ENCODE measurements at regions not wholly inside any gene's neighbourhood (a gene's known extent, or its start where the extent isn't known, plus 50 kb on each side); places are given as distances from the start of the nearest gene placed in this dataset.

DNA sequence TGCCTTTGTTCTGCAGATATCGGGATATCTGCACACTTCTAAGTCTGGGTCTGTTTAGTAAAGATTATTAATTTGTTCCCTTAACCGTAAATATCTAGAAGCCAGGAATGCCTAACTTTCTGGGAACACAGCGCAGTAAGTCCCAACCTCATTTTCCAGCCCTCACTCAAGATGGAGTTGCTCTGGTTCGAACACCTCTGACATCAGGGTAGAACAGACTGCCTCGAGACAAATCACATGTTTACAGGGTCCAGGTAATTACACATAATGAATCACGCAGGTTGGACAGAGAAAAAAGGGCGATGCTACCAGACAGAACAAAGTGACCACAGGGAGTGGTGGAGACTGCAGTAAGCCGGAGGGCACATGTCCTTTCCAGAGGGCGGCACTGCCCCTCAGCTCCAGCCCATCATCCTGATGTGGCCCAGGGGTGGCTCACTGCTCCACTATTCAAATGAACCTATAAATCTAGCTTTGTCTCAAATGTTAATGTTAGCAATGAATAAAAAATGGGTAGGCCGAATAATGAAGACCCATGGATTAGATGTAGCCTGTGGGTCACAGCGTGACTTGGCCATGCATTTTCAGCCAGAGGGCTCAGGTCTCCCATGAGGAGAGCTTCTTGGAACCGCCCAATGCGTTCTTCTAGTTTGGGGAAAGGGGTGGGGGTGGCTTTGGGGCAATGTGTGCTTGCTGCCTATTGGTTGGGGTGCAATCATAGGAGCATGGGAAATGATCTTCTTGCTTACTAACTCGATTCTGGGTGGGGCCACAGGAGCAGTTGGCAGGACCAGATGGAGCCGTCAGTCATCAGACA, 159.0 kb upstream of the SFSWAP start:
- H3K4me3 ChIP-seq (ENCODE audit: low read depth, low read length, poor library complexity, severe bottlenecking) = no peak overlapping the region
- intact Hi-C loops (cut with micrococcal nuclease; ENCODE audit: unreplicated experiment) = no loop called here
- H3K9me3 ChIP-seq (ENCODE audit: low read depth, low read length, poor library complexity, severe bottlenecking) = no peaks in the 10 kb centered on the region
- H3K36me3 ChIP-seq (ENCODE audit: insufficient read depth, low read length, poor library complexity, severe bottlenecking) = no peaks in the 10 kb centered on the region
- BruUV-seq (replicated peaks) = no TSS peak
- POLR2A ChIA-PET (ENCODE audit: low non-redundant PET) = no interaction called here
- TF ChIP-seq, protein P1, sequence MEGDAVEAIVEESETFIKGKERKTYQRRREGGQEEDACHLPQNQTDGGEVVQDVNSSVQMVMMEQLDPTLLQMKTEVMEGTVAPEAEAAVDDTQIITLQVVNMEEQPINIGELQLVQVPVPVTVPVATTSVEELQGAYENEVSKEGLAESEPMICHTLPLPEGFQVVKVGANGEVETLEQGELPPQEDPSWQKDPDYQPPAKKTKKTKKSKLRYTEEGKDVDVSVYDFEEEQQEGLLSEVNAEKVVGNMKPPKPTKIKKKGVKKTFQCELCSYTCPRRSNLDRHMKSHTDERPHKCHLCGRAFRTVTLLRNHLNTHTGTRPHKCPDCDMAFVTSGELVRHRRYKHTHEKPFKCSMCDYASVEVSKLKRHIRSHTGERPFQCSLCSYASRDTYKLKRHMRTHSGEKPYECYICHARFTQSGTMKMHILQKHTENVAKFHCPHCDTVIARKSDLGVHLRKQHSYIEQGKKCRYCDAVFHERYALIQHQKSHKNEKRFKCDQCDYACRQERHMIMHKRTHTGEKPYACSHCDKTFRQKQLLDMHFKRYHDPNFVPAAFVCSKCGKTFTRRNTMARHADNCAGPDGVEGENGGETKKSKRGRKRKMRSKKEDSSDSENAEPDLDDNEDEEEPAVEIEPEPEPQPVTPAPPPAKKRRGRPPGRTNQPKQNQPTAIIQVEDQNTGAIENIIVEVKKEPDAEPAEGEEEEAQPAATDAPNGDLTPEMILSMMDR (conservative IDR thresholded peaks at IDR 0.05; ENCODE audit: low read depth, low read length) = no peak
- no peak for TF ChIP-seq EZH2 (IDR thresholded peaks at IDR 0.05; ENCODE audit: borderline replicate concordance, low read depth, low read length, poor library complexity, severe bottlenecking)
- H3K27ac ChIP-seq (ENCODE audit: low read depth, low read length, poor library complexity, severe bottlenecking) = no peak overlapping the region
- no peak for DNase-seq (ENCODE audit: low spot score)
- no peaks in the 10 kb centered on the region for H3K4me1 ChIP-seq (ENCODE audit: insufficient read depth, low read length, poor library complexity, severe bottlenecking)
- H3K27me3 ChIP-seq (replicated peaks; ENCODE audit: insufficient read depth, low read depth, low read length, poor library complexity) = peaks cover 14% of the 10 kb centered on the region
- CTCF ChIA-PET = no interaction called here

GRCh38 chr12:131552492-131552863, 158.4 kb upstream of the SFSWAP start:
- no peaks in the 10 kb centered on the region for H3K4me1 ChIP-seq (ENCODE audit: insufficient read depth, low read length, poor library complexity, severe bottlenecking)
- no peaks in the 10 kb centered on the region for H3K9me3 ChIP-seq (ENCODE audit: low read depth, low read length, poor library complexity, severe bottlenecking)
- H3K27ac ChIP-seq (ENCODE audit: low read depth, low read length, poor library complexity, severe bottlenecking) = no peak overlapping the region
- H3K36me3 ChIP-seq (ENCODE audit: insufficient read depth, low read length, poor library complexity, severe bottlenecking) = no peaks in the 10 kb centered on the region
- intact Hi-C loops (cut with micrococcal nuclease; ENCODE audit: unreplicated experiment) = no loop called here
- ChIA-PET POLR2A (ENCODE audit: low non-redundant PET) (no interaction called here), CTCF (no interaction called here)
- TF ChIP-seq EZH2 (IDR thresholded peaks at IDR 0.05; ENCODE audit: borderline replicate concordance, low read depth, low read length, poor library complexity, severe bottlenecking) = no peak
- TF ChIP-seq, protein P1 (conservative IDR thresholded peaks at IDR 0.05; ENCODE audit: low read depth, low read length) = no peak
- no peak overlapping the region for H3K4me3 ChIP-seq (ENCODE audit: low read depth, low read length, poor library complexity, severe bottlenecking)
- BruUV-seq (replicated peaks) = no TSS peak
- H3K27me3 ChIP-seq (replicated peaks; ENCODE audit: insufficient read depth, low read depth, low read length, poor library complexity) = peaks cover 11% of the 10 kb centered on the region
- no peak for DNase-seq (ENCODE audit: low spot score)

DNA sequence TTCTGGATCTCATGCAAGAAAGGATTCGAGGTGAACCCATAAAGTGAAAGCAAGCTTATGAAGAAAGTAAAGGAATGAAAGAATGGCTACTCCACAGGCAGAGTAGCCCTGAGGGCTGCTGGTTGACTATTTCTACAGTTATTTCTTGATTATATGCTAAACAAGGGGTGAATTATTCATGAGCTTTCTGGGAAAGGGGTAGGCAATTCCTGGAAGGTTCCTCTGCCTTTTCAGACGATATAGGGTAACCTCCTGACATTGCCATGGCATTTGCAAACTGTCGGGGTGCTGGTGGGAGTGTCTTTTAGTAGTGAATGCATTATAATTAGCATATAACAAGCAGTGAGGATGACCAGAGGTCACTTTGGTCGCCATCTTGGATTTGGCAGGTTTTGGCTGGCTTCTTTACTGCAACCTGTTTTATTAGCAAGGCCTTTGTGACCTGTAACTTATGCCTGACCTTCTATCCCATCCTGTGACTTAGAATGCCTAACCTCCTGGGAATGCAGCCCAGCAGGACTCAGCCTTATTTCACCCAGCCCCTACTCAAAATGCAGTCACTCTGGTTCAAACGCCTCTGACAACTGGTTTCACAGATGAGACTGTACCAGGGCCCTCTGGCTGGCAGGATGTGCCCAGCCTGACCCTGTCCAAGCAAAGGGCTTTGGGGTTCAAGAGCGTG, 157.7 kb upstream of the SFSWAP start:
- POLR2A ChIA-PET (ENCODE audit: low non-redundant PET) = no interaction called here
- no TSS peak for BruUV-seq (replicated peaks)
- Histone ChIP-seq H3K9me3 (ENCODE audit: low read depth, low read length, poor library complexity, severe bottlenecking) (no peaks in the 10 kb centered on the region), H3K27ac (ENCODE audit: low read depth, low read length, poor library complexity, severe bottlenecking) (no peak overlapping the region), H3K4me3 (ENCODE audit: low read depth, low read length, poor library complexity, severe bottlenecking) (no peak overlapping the region), H3K36me3 (ENCODE audit: insufficient read depth, low read length, poor library complexity, severe bottlenecking) (no peaks in the 10 kb centered on the region), H3K4me1 (ENCODE audit: insufficient read depth, low read length, poor library complexity, severe bottlenecking) (no peaks in the 10 kb centered on the region), H3K27me3 (replicated peaks; ENCODE audit: insufficient read depth, low read depth, low read length, poor library complexity) (peaks cover 7% of the 10 kb centered on the region)
- no peak for TF ChIP-seq EZH2 (IDR thresholded peaks at IDR 0.05; ENCODE audit: borderline replicate concordance, low read depth, low read length, poor library complexity, severe bottlenecking)
- TF ChIP-seq, protein P1 (conservative IDR thresholded peaks at IDR 0.05; ENCODE audit: low read depth, low read length) = no peak
- DNase-seq (ENCODE audit: low spot score) = no peak
- CTCF ChIA-PET = no interaction called here
- intact Hi-C loops (cut with micrococcal nuclease; ENCODE audit: unreplicated experiment) = no loop called here
